Activated CD4-positive, CD25-positive, alpha-beta regulatory T cell treated with anti-CD3 and anti-CD28 coated beads, Interleukin-2, amount 50 U/mL, for 24 hours (primary cell): ENCODE measurements at regions not wholly inside any gene's neighbourhood (a gene's known extent, or its start where the extent isn't known, plus 50 kb on each side); places are given as distances from the start of the nearest gene placed in this dataset.

Source experiments
- ATAC-seq, 2 donors: fragments of 150-1000 bp; cut with Tn5 transposase; one replicate each; pipeline ENCODE4 v1.10.0; 2021; ENCODE audit warnings: mild to moderate bottlenecking in 1 of 2, moderate library complexity in 1 of 2

GRCh38 chr6:113735491-113735890 is 121.7 kb upstream of the MARCKS start:
- ATAC-seq, result no peak

GRCh38 chr6:113736978-113737377 is 120.2 kb upstream of the MARCKS start:
- no peak for ATAC-seq

GRCh38 chr6:113739041-113739655 is 118.0 kb upstream of the MARCKS start:
- ATAC-seq, result no peak

GRCh38 chr6:113741651-113742050 is 115.5 kb upstream of the MARCKS start:
- no peak for ATAC-seq

- no peak for ATAC-seq
These were observed 114.8 kb upstream of the MARCKS start for GRCh38 chr6:113742342-113742741.

- no peak for ATAC-seq
These were observed 112.3 kb upstream of the MARCKS start for GRCh38 chr6:113744861-113745260.

- ATAC-seq, result no peak
These were observed 106.8 kb upstream of the MARCKS start for GRCh38 chr6:113750151-113750855.

GRCh38 chr6:113754291-113754690 is 102.9 kb upstream of the MARCKS start:
- no peak for ATAC-seq

GRCh38 chr6:113755449-113756289 is 101.5 kb upstream of the MARCKS start:
- ATAC-seq, result no peak

- ATAC-seq, result no peak
These were observed 100.9 kb upstream of the MARCKS start for GRCh38 chr6:113756290-113756665.

GRCh38 chr6:113758214-113758613 is 98.9 kb upstream of the MARCKS start:
- ATAC-seq, result no peak

GRCh38 chr6:113758826-113759574 is 98.1 kb upstream of the MARCKS start:
- no peak for ATAC-seq

- ATAC-seq, result no peak
These were observed 94.5 kb upstream of the MARCKS start for GRCh38 chr6:113762641-113763040.

- ATAC-seq, result no peak
These were observed 93.8 kb upstream of the MARCKS start for GRCh38 chr6:113763311-113763766.

- peak; percentile 25 to 38 for ATAC-seq
These were observed 93.3 kb upstream of the MARCKS start for GRCh38 chr6:113763876-113764275.

- no peak for ATAC-seq
These were observed 91.2 kb upstream of the MARCKS start for GRCh38 chr6:113765909-113766308.

- no peak for ATAC-seq
These were observed 89.2 kb upstream of the MARCKS start for GRCh38 chr6:113767985-113768384.

- ATAC-seq, result no peak
These were observed 84.2 kb upstream of the MARCKS start for GRCh38 chr6:113772961-113773360.

- ATAC-seq, result no peak
These were observed 82.9 kb upstream of the MARCKS start for GRCh38 chr6:113774127-113774825.

GRCh38 chr6:113776998-113777397 is 80.1 kb upstream of the MARCKS start:
- ATAC-seq, result no peak

GRCh38 chr6:113777601-113778000 is 79.5 kb upstream of the MARCKS start:
- ATAC-seq, result no peak

- no peak for ATAC-seq
These were observed 77.5 kb upstream of the MARCKS start for GRCh38 chr6:113779656-113780055.
